OCI-LY7 (cell line): ENCODE measurements at regions not wholly inside any gene's neighbourhood (a gene's known extent, or its start where the extent isn't known, plus 50 kb on each side); places are given as distances from the start of the nearest gene placed in this dataset.

Experiments
- BruUV-seq: library from RNA; stranded (reverse); fragments of 400-500 nt; replicated peaks from 2 replicates; lab custom pipeline; 2021; lab: Mats Ljungman, UMichigan
- CTCF ChIA-PET: fragments of 300-600 bp; sonication (Branson Sonifier 250); formaldehyde crosslinking; loops from one replicate; lab custom pipeline; 2022; ENCODE audit warnings: antibody characterized with exemption; ENCODE audit not compliant: unreplicated experiment; lab: Charles Lee
- POLR2A ChIA-PET: fragments of 300-600 bp; sonication (Branson Sonifier 250); formaldehyde crosslinking; loops from one replicate; lab custom pipeline; 2022; ENCODE audit warnings: antibody characterized with exemption; lab: Charles Lee
- DNase-seq: peaks from one replicate; pipeline ENCODE4 v3.0.0-alpha.2; 2015; ENCODE audit warnings: low spot score
- H2AFZ ChIP-seq: fragments of 200-600 bp; sonication (generic), shearing (Covaris generic); 2 replicates; pipeline ENCODE4 v1.6.1; 2014; ENCODE audit warnings: mild to moderate bottlenecking, antibody characterized with exemption, low read length, moderate library complexity
- H3K27ac ChIP-seq: fragments of 200-600 bp; sonication (generic); 2 replicates; pipeline ENCODE4 v1.5.1; 2014; ENCODE audit warnings: mixed run types, low read depth, mild to moderate bottlenecking, moderate library complexity, low read length, inconsistent platforms; ENCODE audit not compliant: poor library complexity, severe bottlenecking
- H3K36me3 ChIP-seq: fragments of 200-600 bp; sonication (generic); 2 replicates; pipeline ENCODE4 v1.6.1; 2014; ENCODE audit warnings: mild to moderate bottlenecking, antibody characterized with exemption, low read length, moderate library complexity, mixed read lengths; ENCODE audit not compliant: insufficient read depth
- H3K4me1 ChIP-seq: fragments of 200-600 bp; sonication (generic); 2 replicates; pipeline ENCODE4 v1.5.1; 2014; ENCODE audit warnings: mild to moderate bottlenecking, low read length; ENCODE audit not compliant: insufficient read depth, poor library complexity, severe bottlenecking
- H3K4me2 ChIP-seq: fragments of 200-600 bp; sonication (generic); 2 replicates; pipeline ENCODE4 v1.6.1; 2014; ENCODE audit warnings: mild to moderate bottlenecking, low read length
- H3K4me3 ChIP-seq: fragments of 200-600 bp; sonication (generic); 2 replicates; pipeline ENCODE4 v1.5.1; 2014; ENCODE audit warnings: mild to moderate bottlenecking, low read depth, low read length; ENCODE audit not compliant: poor library complexity, severe bottlenecking
- H3K79me2 ChIP-seq: fragments of 200-600 bp; sonication (generic); 2 replicates; pipeline ENCODE4 v1.6.1; 2016; ENCODE audit warnings: low read depth, mild to moderate bottlenecking, low read length, moderate library complexity, mixed read lengths; ENCODE audit not compliant: insufficient read depth
- H3K9me2 ChIP-seq: fragments of 200-600 bp; sonication (generic); 2 replicates; pipeline ENCODE4 v1.6.1; 2016; ENCODE audit warnings: mild to moderate bottlenecking, low read length, mixed read lengths; ENCODE audit not compliant: insufficient read depth
- H3K9me3 ChIP-seq: fragments of 200-600 bp; sonication (generic); 2 replicates; pipeline ENCODE4 v1.6.1; 2014; ENCODE audit warnings: mild to moderate bottlenecking, mixed run types, low read length, mixed read lengths
- H4K20me1 ChIP-seq: fragments of 200-600 bp; sonication (generic); 2 replicates; pipeline ENCODE4 v1.6.1; 2014; ENCODE audit warnings: mild to moderate bottlenecking, antibody characterized with exemption, low read length, moderate library complexity, mixed read lengths; ENCODE audit not compliant: insufficient read depth
- CTCF ChIP-seq: fragments of 200-600 bp; sonication (generic); conservative IDR thresholded peaks from 2 replicates; pipeline ENCODE4 v1.5.1; 2014; ENCODE audit warnings: mild to moderate bottlenecking, antibody characterized with exemption, low read length, moderate library complexity, mixed read lengths
- EZH2phosphoT487 ChIP-seq: fragments of 200-600 bp; sonication (generic); IDR thresholded peaks from 2 replicates; pipeline ENCODE4 v1.6.1; 2018; ENCODE audit warnings: low read depth, borderline replicate concordance, mild to moderate bottlenecking, mixed run types, antibody characterized with exemption, low read length, moderate library complexity, mixed read lengths
- intact Hi-C: fragments of 100-400 bp; cut with micrococcal nuclease; formaldehyde crosslinking; loops from one replicate; pipeline ENCODE4 v1.10.0; 2022; ENCODE audit not compliant: unreplicated experiment

GRCh38 chr20:22127587-22127986 is 422.1 kb downstream of the PAX1 start:
- Histone ChIP-seq H3K4me3 (no peak overlapping the region), H3K4me2 (no peak overlapping the region), H3K27ac (no peak overlapping the region), H2AFZ (no peak overlapping the region), H3K36me3 (no peaks in the 10 kb centered on the region), H4K20me1 (no peaks in the 10 kb centered on the region), H3K9me3 (0 out of 2 replicates have a peak, but pooled peaks cover 4% of the 10 kb centered on the region), H3K4me1 (no peaks in the 10 kb centered on the region), H3K9me2 (no peaks in the 10 kb centered on the region), H3K79me2 (no peaks in the 10 kb centered on the region)
- no TSS peak for BruUV-seq
- intact Hi-C loops = loop anchor here (10.0 kb wide), 1 partner anchor 153 kb away; no protein-coding TSS in a partner anchor
- ChIA-PET POLR2A (no interaction called here), CTCF (no interaction called here)
- no peak for TF ChIP-seq CTCF
- TF ChIP-seq EZH2phosphoT487 = no peak
- no peak for DNase-seq

GRCh38 chr20:22106308-22106938 is 401.0 kb downstream of the PAX1 start:
- no peak overlapping the region for H3K27ac ChIP-seq
- intact Hi-C loops = loop anchor here (2.0 kb wide), 1 partner anchor 298 kb away; no protein-coding TSS in a partner anchor
- no peak overlapping the region for H3K4me2 ChIP-seq
- H3K9me2 ChIP-seq = no peaks in the 10 kb centered on the region
- no peaks in the 10 kb centered on the region for H3K4me1 ChIP-seq
- TF ChIP-seq EZH2phosphoT487 (no peak), CTCF (peak; percentile 73)
- ChIA-PET CTCF (interaction anchor here (0.5 kb wide), 1 partner anchor 464 kb away, joined by 3 read pairs; no protein-coding TSS in a partner anchor), POLR2A (no interaction called here)
- H3K4me3 ChIP-seq = no peak overlapping the region
- no peaks in the 10 kb centered on the region for H4K20me1 ChIP-seq
- H2AFZ ChIP-seq = no peak overlapping the region
- peak; percentile 18 for DNase-seq
- no peaks in the 10 kb centered on the region for H3K9me3 ChIP-seq
- H3K79me2 ChIP-seq = no peaks in the 10 kb centered on the region
- no TSS peak for BruUV-seq
- no peaks in the 10 kb centered on the region for H3K36me3 ChIP-seq

GRCh38 chr20:22101606-22102005 is 396.1 kb downstream of the PAX1 start:
- no peak overlapping the region for H3K27ac ChIP-seq
- intact Hi-C loops = no loop called here
- H2AFZ ChIP-seq = no peak overlapping the region
- no peak for TF ChIP-seq CTCF
- TF ChIP-seq EZH2phosphoT487 = no peak
- H4K20me1 ChIP-seq = no peaks in the 10 kb centered on the region
- POLR2A ChIA-PET = no interaction called here
- H3K9me2 ChIP-seq = no peaks in the 10 kb centered on the region
- H3K36me3 ChIP-seq = no peaks in the 10 kb centered on the region
- no peaks in the 10 kb centered on the region for H3K4me1 ChIP-seq
- no peaks in the 10 kb centered on the region for H3K79me2 ChIP-seq
- no peak for DNase-seq
- no peaks in the 10 kb centered on the region for H3K9me3 ChIP-seq
- CTCF ChIA-PET = no interaction called here
- no peak overlapping the region for H3K4me2 ChIP-seq
- no peak overlapping the region for H3K4me3 ChIP-seq
- BruUV-seq = no TSS peak
